COLO829 (cell line): ENCODE measurements at regions not wholly inside any gene's neighbourhood (a gene's known extent, or its start where the extent isn't known, plus 50 kb on each side); places are given as distances from the start of the nearest gene placed in this dataset.

Experiments
- DNase-seq: peaks from one replicate; pipeline ENCODE4 v3.0.0; 2012; ENCODE audit warnings: low spot score

- no peak for DNase-seq
These were observed 204.6 kb downstream of the CD83 start for GRCh38 chr6:14321992-14322772.

GRCh38 chr6:14322841-14323240 is 205.3 kb downstream of the CD83 start:
- DNase-seq = no peak

DNA sequence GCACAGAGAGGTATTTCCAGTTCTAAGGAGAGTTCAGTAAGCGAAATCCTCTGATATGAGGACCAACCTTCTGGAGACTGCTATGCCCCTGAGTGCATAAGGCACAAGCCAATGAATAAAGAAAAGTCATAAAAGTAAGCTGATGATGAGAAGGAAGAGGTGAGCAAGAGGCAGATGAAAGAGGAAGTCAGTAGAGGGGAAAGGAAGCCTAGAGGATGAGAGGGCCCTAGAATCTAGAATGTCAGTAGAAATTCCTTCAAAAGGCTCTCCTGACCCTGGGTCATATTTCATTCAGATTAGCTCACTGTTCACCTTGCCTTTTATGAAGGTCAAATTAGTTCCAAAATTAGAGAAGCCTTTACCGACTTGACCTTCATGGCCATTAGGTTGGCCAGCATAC is 209.2 kb downstream of the CD83 start:
- no peak for DNase-seq

- DNase-seq = no peak
These were observed 210.6 kb downstream of the CD83 start for GRCh38 chr6:14328163-14328562.

- no peak for DNase-seq
These were observed 216.2 kb downstream of the CD83 start for GRCh38 chr6:14333556-14334305.

GRCh38 chr6:14335071-14335470 is 217.5 kb downstream of the CD83 start:
- DNase-seq = no peak

- DNase-seq = no peak
These were observed 219.6 kb downstream of the CD83 start for GRCh38 chr6:14337152-14337551.

DNA sequence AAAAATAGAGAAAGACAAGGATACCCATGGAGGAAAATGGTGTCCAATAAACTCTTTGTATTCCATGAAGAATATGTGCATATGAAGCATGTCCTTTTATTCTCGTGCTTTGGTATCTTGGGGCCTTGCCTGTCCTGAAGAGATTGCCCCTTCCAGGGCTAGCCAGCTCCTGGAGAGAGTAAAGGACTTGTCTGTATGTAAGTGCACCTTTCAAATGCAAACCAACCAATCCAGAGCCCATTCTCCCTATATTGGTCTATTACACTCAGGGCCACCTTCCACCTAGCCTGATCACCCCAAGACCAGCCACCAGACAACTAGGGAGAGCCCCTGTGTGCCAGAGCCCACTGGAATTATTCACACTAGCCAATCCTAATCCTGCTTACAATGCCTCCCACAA is 221.6 kb downstream of the CD83 start:
- no peak for DNase-seq

- no peak for DNase-seq
These were observed 222.4 kb downstream of the CD83 start for GRCh38 chr6:14339711-14340584.

- DNase-seq = no peak
These were observed 226.9 kb downstream of the CD83 start for GRCh38 chr6:14344486-14344885.

DNA sequence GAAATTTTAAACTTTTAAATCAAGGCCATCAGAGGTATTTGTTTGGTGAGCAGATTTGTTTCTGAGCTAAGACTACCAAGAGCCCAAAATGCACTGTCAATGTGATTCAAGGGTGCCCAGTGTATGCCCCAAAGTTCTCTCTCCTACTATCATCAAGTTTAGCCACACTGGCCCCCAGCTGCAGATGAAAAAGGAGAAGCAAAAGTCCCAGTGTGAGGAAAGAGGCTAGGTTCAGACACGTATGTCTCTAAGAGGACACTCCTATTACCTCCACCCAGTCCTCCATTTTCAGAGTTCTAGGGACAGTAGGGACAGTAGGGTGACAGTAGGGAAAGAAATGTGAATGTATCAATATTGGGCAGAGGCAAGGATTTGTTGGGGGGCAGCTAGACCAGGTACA is 230.8 kb downstream of the CD83 start:
- no peak for DNase-seq

GRCh38 chr6:14349507-14349906 is 231.9 kb downstream of the CD83 start:
- no peak for DNase-seq

DNA sequence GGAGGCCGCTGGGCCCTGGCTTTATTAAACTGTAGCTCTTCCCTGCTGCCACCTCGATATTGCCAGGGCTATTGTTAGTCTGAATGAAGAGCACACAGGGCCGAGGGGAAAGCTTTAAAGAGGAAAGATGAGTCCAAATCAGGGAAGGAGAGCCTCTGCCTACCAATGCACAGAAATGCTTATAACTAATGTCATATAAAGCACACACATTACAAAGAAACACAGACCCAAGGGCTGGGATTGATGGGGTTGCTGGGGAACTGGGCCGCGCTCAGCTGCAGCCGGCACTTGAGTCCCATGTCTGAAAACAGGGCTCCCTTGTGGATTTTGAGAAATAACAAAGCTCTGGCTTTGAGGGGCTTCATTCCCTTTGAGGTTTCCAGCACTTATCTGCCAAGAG is 232.6 kb downstream of the CD83 start:
- no peak for DNase-seq

GRCh38 chr6:14353281-14353680 is 235.7 kb downstream of the CD83 start:
- no peak for DNase-seq

DNA sequence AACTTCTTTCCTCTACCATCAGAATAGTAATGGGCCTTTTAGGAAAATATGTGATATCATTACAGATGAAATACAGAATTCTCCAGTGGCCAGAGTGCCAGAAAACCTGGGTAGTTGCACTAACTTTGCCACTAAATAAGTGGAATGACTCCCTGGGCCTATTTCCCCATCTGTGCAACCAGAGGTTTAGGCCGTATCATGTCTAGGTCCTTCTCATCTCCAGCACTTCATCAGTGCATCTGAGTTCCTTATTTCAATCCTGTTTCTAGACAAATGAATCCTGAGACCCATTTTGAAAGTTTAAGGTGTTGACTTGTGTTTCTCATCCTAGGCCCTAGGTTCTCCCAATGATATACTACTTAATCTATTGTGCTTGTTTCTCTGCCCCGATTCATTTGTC is 236.2 kb downstream of the CD83 start:
- DNase-seq = no peak

DNA sequence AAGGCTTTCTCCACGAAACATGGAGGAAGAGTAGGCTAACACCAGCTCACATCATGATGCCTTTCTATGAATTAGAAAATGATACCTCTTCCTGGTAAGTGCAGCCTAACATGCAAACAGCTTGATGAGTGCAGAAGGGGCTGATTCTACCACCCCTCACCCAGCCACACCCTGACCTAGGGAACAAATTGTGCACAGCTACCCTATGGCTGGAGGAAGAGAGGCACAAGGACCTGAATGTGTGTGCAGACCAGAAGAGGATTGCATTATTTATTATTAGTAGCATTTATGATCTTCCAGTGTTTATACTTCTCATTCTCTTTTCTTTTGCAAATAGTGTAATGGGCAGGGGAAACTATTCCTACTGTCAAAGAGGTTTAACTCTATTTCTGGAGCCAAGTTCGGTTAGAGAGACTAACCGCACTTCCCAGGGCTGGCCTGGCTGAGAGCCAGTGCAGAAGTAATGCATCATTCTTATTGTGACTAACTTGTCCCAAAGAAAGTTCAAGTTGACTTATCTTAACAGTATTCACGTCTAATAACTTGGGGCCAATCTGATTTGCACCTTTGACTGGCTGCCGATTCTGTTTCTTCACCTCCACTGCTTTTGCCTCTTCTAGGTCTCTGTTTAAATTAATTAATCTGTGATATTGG is 237.5 kb downstream of the CD83 start:
- no peak for DNase-seq

- DNase-seq = no peak
These were observed 241.9 kb downstream of the CD83 start for GRCh38 chr6:14359438-14359837.

DNA sequence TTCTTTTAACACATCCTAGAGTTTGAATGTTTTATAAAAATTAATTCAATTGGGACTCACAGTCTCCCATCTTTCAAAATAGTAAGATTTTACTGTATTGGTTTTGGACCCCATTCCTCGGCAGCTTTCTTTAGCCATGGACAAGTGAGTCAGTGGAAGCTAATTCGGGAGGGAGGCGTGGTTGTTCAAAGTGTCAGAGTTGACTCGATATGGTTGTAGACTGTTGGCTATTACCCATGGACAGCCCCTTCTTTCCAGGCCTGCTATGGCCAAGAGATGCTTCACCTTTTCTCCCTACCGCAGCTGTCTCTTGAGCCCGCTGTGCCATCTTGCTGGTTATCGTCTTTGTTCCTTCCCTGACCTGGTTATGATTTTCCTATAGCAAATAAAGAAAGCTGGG is 243.0 kb downstream of the CD83 start:
- DNase-seq = no peak

DNA sequence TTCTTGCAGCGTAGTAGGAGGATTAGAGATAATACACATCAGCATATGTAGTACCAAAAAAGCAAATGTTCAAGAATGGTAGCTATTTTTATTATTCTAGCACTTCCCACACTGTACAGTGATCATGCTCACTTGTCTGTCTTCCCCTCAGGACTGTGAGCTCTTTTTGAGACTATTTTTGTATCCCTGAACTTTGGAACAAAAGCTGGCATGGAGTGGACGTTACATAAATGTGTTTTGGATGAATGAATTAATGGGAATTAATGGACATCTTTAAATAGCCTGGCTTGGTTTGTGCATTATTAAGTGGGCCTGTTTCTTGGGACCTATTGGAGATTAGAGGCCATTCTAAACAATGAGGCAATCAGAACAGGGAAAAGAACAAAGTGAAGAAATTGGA is 243.7 kb downstream of the CD83 start:
- DNase-seq = no peak

GRCh38 chr6:14361956-14362587 is 244.5 kb downstream of the CD83 start:
- no peak for DNase-seq

DNA sequence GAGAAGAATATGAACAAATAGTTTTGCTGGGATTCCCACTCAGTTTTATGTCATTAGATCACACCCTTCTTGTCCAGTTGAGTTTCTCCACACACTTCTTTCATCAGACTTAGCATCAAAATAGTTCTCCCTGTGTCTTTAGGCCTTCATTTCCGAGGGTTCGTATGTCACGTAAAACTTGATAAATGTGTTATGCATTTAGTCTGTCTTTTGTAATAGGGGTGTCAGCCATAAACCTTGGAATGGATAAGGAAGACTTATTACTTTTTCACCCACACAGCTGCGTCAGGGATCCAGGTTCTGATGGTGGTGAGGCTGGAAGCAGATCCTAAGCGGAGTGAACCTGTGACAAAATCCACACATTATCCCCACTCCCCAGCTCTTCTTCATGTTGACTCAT is 246.8 kb downstream of the CD83 start:
- DNase-seq = no peak

DNA sequence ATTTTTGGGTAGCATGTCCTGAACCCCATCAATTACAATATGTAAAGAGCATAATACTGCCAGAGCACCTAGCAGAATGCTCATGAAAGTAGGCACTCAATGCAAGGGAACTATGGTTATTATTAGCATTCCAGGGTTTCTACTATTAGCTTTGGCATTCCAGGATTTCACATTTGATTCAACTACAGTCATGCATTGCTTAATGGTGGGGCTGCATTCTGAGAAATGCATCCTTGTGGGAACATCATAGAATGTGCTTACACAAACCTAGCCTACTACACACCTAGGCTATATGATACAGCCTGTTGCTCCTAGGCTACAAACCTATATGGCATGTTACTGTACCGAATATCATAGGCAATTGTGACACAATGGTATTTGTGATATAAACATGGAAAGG is 247.8 kb downstream of the CD83 start:
- no peak for DNase-seq
